SK-N-SH (cell line): ENCODE measurements at regions not wholly inside any gene's neighbourhood (a gene's known extent, or its start where the extent isn't known, plus 50 kb on each side); places are given as distances from the start of the nearest gene placed in this dataset.
A peak's percentile ranks its signal among the peaks of the same experiment; 100 is the strongest.

ENCODE experiments used
- CTCF ChIA-PET: fragments of 300-600, 350-600 bp; formaldehyde crosslinking; extraction: SDS; loops from one replicate; lab custom pipeline; 2021; lab: Yijun Ruan, JAX
- POLR2A ChIA-PET: fragments of 350-600 bp; sonication (Branson Sonifier 250); formaldehyde crosslinking; extraction: SDS; loops from one replicate; lab custom pipeline; 2020; ENCODE audit warnings: antibody characterized with exemption, inconsistent platforms; lab: Yijun Ruan, JAX
- DNase-seq: peaks from one replicate; pipeline ENCODE4 v3.0.0; 2012
- H2AFZ ChIP-seq: fragments of 200-600 bp; sonication (generic); 2 replicates; pipeline ENCODE4 v1.8.1; 2016; ENCODE audit warnings: antibody characterized with exemption, mild to moderate bottlenecking, low read depth
- H3F3A ChIP-seq: fragments of 200-600 bp; sonication (generic); replicated peaks from 2 replicates; pipeline ENCODE3; 2016; ENCODE audit warnings: antibody characterized with exemption, mild to moderate bottlenecking; ENCODE audit not compliant: insufficient read depth
- H3K27ac ChIP-seq, 2 experiments: fragments of 200-500 bp in 1 of 2; fragments of 200-600 bp in 1 of 2; sonication (Bioruptor generic) in 1 of 2; sonication (generic), shearing (Covaris generic) in 1 of 2; 2 replicates each; pipeline versions ENCODE4 v1.5.1 to v1.6.1; 2014 to 2016; ENCODE audit warnings: low read depth in 2 of 2, inconsistent platforms in 1 of 2, low read length in 1 of 2, mild to moderate bottlenecking in 1 of 2, mixed read lengths in 1 of 2
- H3K27me3 ChIP-seq: fragments of 200-600 bp; sonication (generic), shearing (Covaris generic); 2 replicates; pipeline ENCODE4 v1.6.1; 2016; ENCODE audit warnings: mixed run types; ENCODE audit not compliant: insufficient read depth
- H3K36me3 ChIP-seq, 2 experiments: fragments of 200-500 bp in 1 of 2; fragments of 200-600 bp in 1 of 2; sonication (Bioruptor generic) in 1 of 2; sonication (generic) in 1 of 2; replicated peaks in 1 of 2; 2 replicates each; pipeline versions ENCODE3 to v1.5.1; 2014 to 2016; ENCODE audit warnings: low read length in 1 of 2, mild to moderate bottlenecking in 1 of 2; ENCODE audit not compliant: insufficient read depth in 2 of 2, control insufficient read depth in 1 of 2
- H3K4me1 ChIP-seq, 2 experiments: fragments of 200-500 bp in 1 of 2; fragments of 200-600 bp in 1 of 2; sonication (Bioruptor generic) in 1 of 2; sonication (generic), shearing (Covaris generic) in 1 of 2; 2 replicates each; pipeline versions ENCODE4 v1.5.1 to v1.6.1; 2014 to 2016; ENCODE audit warnings: low read depth in 1 of 2, low read length in 1 of 2, mixed run types in 1 of 2; ENCODE audit not compliant: insufficient read depth in 2 of 2, control insufficient read depth in 1 of 2
- H3K4me2 ChIP-seq: fragments of 200-600 bp; sonication (generic), shearing (Covaris generic); 2 replicates; pipeline ENCODE4 v1.6.1; 2017; ENCODE audit warnings: mixed run types
- H3K4me3 ChIP-seq, 2 experiments: fragments of 200-500 bp in 1 of 2; fragments of 200-600 bp in 1 of 2; sonication (Bioruptor generic) in 1 of 2; sonication (generic), shearing (Covaris generic) in 1 of 2; 2 replicates each; pipeline versions ENCODE4 v1.5.1 to v1.8.1; 2014 to 2016; ENCODE audit warnings: low read depth in 2 of 2, inconsistent platforms in 1 of 2, low read length in 1 of 2, mild to moderate bottlenecking in 1 of 2, mixed read lengths in 1 of 2, moderate library complexity in 1 of 2
- H3K79me2 ChIP-seq: fragments of 200-600 bp; sonication (generic); 2 replicates; pipeline ENCODE4 v1.8.1; 2017; ENCODE audit warnings: mild to moderate bottlenecking; ENCODE audit not compliant: insufficient read depth
- H3K9ac ChIP-seq: fragments of 200-600 bp; sonication (generic); 2 replicates; pipeline ENCODE4 v1.6.1; 2017; ENCODE audit warnings: mixed run types
- H3K9me2 ChIP-seq: fragments of 200-600 bp; sonication (generic); 2 replicates; pipeline ENCODE4 v1.6.1; 2017; ENCODE audit warnings: mixed run types
- H3K9me3 ChIP-seq: fragments of 200-600 bp; sonication (generic); 2 replicates; pipeline ENCODE4 v1.6.1; 2017; ENCODE audit warnings: mixed run types, mild to moderate bottlenecking, moderate library complexity
- H4K20me1 ChIP-seq: fragments of 200-600 bp; sonication (generic); 2 replicates; pipeline ENCODE4 v1.6.1; 2017; ENCODE audit warnings: mild to moderate bottlenecking, mixed run types; ENCODE audit not compliant: insufficient read depth
- CHD2 ChIP-seq: fragments of 150-350 bp; IDR thresholded peaks from 2 replicates; pipeline ENCODE4 v1.6.1; 2018; ENCODE audit warnings: low read length; ENCODE audit not compliant: partially characterized antibody
- ELF1 ChIP-seq: IDR thresholded peaks from 2 replicates; pipeline ENCODE4 v1.4.0; 2012
- FOXJ3 ChIP-seq: sonication (generic); formaldehyde crosslinking; IDR thresholded peaks from 2 replicates; pipeline ENCODE4 v1.5.1; 2020; ENCODE audit warnings: mild to moderate bottlenecking, missing genetic modification reagents
- JUND ChIP-seq: IDR thresholded peaks from 2 replicates; pipeline ENCODE4 v1.4.0; 2012
- MEF2A ChIP-seq: IDR thresholded peaks from 2 replicates; pipeline ENCODE4 v1.4.0; 2012; ENCODE audit warnings: low read depth, borderline replicate concordance
- NRF1 ChIP-seq: IDR thresholded peaks from 2 replicates; pipeline ENCODE4 v1.6.1; 2012; ENCODE audit warnings: low read depth, mild to moderate bottlenecking, low read length
- POLR2AphosphoS5 ChIP-seq: IDR thresholded peaks from 2 replicates; pipeline ENCODE4 v1.6.1; 2012; ENCODE audit warnings: low read depth, low read length
- RAD21 ChIP-seq: IDR thresholded peaks from 2 replicates; pipeline ENCODE4 v1.6.1; 2012; ENCODE audit warnings: mild to moderate bottlenecking, low read length
- RCOR1 ChIP-seq: fragments of 150-350 bp; IDR thresholded peaks from 2 replicates; pipeline ENCODE4 v1.6.1; 2017; ENCODE audit warnings: antibody characterized with exemption, low read length
- RFX5 ChIP-seq: IDR thresholded peaks from 2 replicates; pipeline ENCODE4 v1.6.1; 2012; ENCODE audit warnings: mild to moderate bottlenecking, improper control_type of control experiment, low read length
- RXRA ChIP-seq: IDR thresholded peaks from 2 replicates; pipeline ENCODE4 v1.4.0; 2012; ENCODE audit warnings: low read depth, mild to moderate bottlenecking, borderline replicate concordance
- SIN3A ChIP-seq: IDR thresholded peaks from 2 replicates; pipeline ENCODE4 v1.6.1; 2012; ENCODE audit warnings: low read depth, mild to moderate bottlenecking, low read length, moderate library complexity, borderline replicate concordance
- SMC3 ChIP-seq: IDR thresholded peaks from 2 replicates; pipeline ENCODE4 v1.6.1; 2012; ENCODE audit warnings: low read depth, low read length, improper control_type of control experiment
- TCF12 ChIP-seq: IDR thresholded peaks from 2 replicates; pipeline ENCODE4 v1.4.0; 2012
- TEAD4 ChIP-seq: IDR thresholded peaks from 2 replicates; pipeline ENCODE4 v1.4.0; 2012; ENCODE audit warnings: mild to moderate bottlenecking, borderline replicate concordance; ENCODE audit not compliant: insufficient read depth
- YY1 ChIP-seq: IDR thresholded peaks from 2 replicates; pipeline ENCODE4 v1.4.0; 2012; ENCODE audit warnings: low read depth, mild to moderate bottlenecking
- ZBTB33 ChIP-seq: IDR thresholded peaks from 2 replicates; pipeline ENCODE4 v1.4.0; 2012; ENCODE audit warnings: low read depth, borderline replicate concordance
- WGBS: methylation state at CpG from one replicate; pipeline ENCODE4 v1.1.6; 2017; ENCODE audit warnings: low lambda C conversion rate; 5-methylcytosine and 5-hydroxymethylcytosine counted together
- TF ChIP-seq, protein P1 (sequence below): fragments of 150-350 bp; IDR thresholded peaks from 2 replicates; pipeline ENCODE4 v1.6.1; 2016; ENCODE audit warnings: mild to moderate bottlenecking, low read depth, low read length

DNA sequence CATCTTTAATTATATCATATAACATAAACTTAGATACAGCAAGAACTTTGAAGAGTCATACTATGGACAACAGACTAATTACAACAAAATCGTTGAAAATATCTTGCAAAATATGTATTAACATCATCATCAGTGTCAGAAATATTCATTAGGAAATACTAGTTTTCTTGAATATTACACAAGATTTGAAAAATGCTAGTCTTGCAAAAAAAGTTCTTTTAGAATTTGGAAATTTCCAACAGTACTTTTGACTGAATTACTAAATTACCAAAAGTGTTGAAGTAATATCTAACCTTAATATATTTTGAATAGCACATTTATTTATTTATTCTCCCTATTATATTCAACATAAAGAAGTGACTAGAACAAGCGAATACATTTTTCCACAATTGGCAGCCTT is 1224.8 kb upstream of the EYS start:
- no peak for DNase-seq
- Histone ChIP-seq H3F3A (no peaks in the 10 kb centered on the region), H3K4me3 (no peak overlapping the region), H3K9ac (no peak overlapping the region), H3K27ac (no peak overlapping the region), H4K20me1 (no peaks in the 10 kb centered on the region), H3K9me2 (no peaks in the 10 kb centered on the region), H2AFZ (no peak overlapping the region), H3K79me2 (no peaks in the 10 kb centered on the region), H3K27me3 (no peaks in the 10 kb centered on the region), H3K9me3 (no peaks in the 10 kb centered on the region), H3K36me3 (no peaks in the 10 kb centered on the region), H3K4me1 (no peaks in the 10 kb centered on the region; a peak in 1 of 4 replicates), H3K4me2 (no peak overlapping the region)
- 38% methylated on average over 2 of the region's 2 CpGs for whole genome bisulfite sequencing
- TF ChIP-seq SMC3: no peak
- TF ChIP-seq TEAD4: no peak
- TF ChIP-seq CHD2: no peak
- TF ChIP-seq MEF2A: no peak
- no peak for TF ChIP-seq SIN3A
- TF ChIP-seq, protein P1, sequence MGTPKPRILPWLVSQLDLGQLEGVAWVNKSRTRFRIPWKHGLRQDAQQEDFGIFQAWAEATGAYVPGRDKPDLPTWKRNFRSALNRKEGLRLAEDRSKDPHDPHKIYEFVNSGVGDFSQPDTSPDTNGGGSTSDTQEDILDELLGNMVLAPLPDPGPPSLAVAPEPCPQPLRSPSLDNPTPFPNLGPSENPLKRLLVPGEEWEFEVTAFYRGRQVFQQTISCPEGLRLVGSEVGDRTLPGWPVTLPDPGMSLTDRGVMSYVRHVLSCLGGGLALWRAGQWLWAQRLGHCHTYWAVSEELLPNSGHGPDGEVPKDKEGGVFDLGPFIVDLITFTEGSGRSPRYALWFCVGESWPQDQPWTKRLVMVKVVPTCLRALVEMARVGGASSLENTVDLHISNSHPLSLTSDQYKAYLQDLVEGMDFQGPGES: no peak
- TF ChIP-seq ZBTB33: no peak
- TF ChIP-seq FOXJ3: no peak
- TF ChIP-seq RCOR1: no peak
- TF ChIP-seq JUND: no peak
- TF ChIP-seq RXRA: no peak
- TF ChIP-seq NRF1: no peak
- TF ChIP-seq TCF12: no peak
- TF ChIP-seq ELF1: no peak
- TF ChIP-seq RFX5: no peak
- TF ChIP-seq RAD21: no peak
- ChIA-PET CTCF (no interaction called here), POLR2A (no interaction called here)

DNA sequence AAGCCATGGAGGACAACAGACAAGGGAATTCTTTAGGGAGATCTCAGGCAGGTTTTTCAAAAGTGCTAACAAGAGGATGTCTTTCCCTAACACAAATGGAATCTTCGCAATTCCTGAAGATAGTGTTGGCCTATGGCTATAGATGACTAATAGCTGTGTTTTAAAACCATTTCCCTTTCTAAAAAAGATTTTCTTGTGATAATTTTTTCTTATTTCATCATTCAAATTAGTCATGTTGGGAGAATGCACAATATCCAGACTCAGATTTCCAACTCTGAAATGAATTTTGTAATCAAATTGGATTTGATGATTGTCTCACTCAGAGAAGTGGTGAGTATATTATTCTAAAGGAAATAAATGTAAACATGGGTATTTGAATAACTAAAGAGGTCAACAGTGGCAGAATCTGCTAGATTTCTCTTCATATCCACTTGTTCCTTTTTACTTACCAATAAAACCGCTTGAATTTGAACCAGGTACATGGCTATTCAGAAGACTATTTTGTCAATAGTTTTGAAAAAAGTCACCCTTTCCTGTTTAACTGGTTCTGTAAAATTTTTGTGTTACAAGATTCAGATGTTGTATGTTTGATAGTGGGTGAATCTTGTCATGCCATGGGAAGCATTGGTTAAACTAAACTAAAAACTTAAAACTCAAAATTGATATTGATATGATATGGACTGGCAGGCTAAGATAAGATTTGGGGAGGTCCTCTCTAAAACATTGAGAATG is 1223.7 kb upstream of the EYS start:
- Histone ChIP-seq H3K79me2 (no peaks in the 10 kb centered on the region), H3K27me3 (no peaks in the 10 kb centered on the region), H2AFZ (0 out of 2 replicates have a peak overlapping the region, but pooled peaks have one; percentile 41), H3K4me2 (no peak overlapping the region), H3K4me1 (no peaks in the 10 kb centered on the region; a peak in 1 of 4 replicates), H3K9me3 (no peaks in the 10 kb centered on the region), H3K36me3 (no peaks in the 10 kb centered on the region), H3K27ac (peak overlapping the region in 1 of 2 experiments; percentile 4; a peak in 1 of 4 replicates), H3K4me3 (no peak overlapping the region), H3F3A (no peaks in the 10 kb centered on the region), H3K9me2 (no peaks in the 10 kb centered on the region), H3K9ac (no peak overlapping the region), H4K20me1 (no peaks in the 10 kb centered on the region)
- CTCF ChIA-PET: interaction anchor here (1.4 kb wide), 1 partner anchor 28 kb away, joined by 3 read pairs; no protein-coding TSS in a partner anchor
- TF ChIP-seq POLR2AphosphoS5 (no peak), YY1 (no peak)
- DNase-seq: no peak
- POLR2A ChIA-PET: no interaction called here
- WGBS: 36% methylated on average over 2 of the region's 2 CpGs
